NCI-H1694 treated with DMSO at 0.1 percent for 48 hours (cell line): ENCODE measurements at regions not wholly inside any gene's neighbourhood (a gene's known extent, or its start where the extent isn't known, plus 50 kb on each side); places are given as distances from the start of the nearest gene placed in this dataset.
"Not testable (repeated sequence)": the region's sequence is repeated elsewhere in the genome, so short reads cannot be mapped to it uniquely, and the experiment has no call there.

Source experiments
- DNase-seq: peaks from one replicate; lab custom pipeline; 2025; lab: John Stamatoyannopoulos, UW

- no peak for DNase-seq
These were observed 1462.1 kb downstream of the FSTL5 start for GRCh38 chr4:160701671-160702070.

- DNase-seq: no peak
These were observed 1454.8 kb downstream of the FSTL5 start for GRCh38 chr4:160709026-160709425.

GRCh38 chr4:160709546-160709945, 1454.3 kb downstream of the FSTL5 start:
- DNase-seq: no peak

GRCh38 chr4:160716551-160716950, 1447.2 kb downstream of the FSTL5 start:
- DNase-seq: no peak

- no peak for DNase-seq
These were observed 1446.0 kb downstream of the FSTL5 start for GRCh38 chr4:160717848-160718247.

GRCh38 chr4:160724063-160724462, 1439.7 kb downstream of the FSTL5 start:
- DNase-seq: no peak

- DNase-seq: no peak
These were observed 1418.7 kb downstream of the FSTL5 start for GRCh38 chr4:160745126-160745525.

- DNase-seq: not testable (repeated sequence)
These were observed 1417.2 kb downstream of the FSTL5 start for GRCh38 chr4:160746585-160746984.

GRCh38 chr4:160772668-160773067, 1391.1 kb downstream of the FSTL5 start:
- no peak for DNase-seq

GRCh38 chr4:160795216-160795615, 1368.6 kb downstream of the FSTL5 start:
- no peak for DNase-seq

GRCh38 chr4:160808174-160808573, 1355.6 kb downstream of the FSTL5 start:
- DNase-seq: no peak

- no peak for DNase-seq
These were observed 1354.2 kb downstream of the FSTL5 start for GRCh38 chr4:160809576-160809975.

GRCh38 chr4:160810424-160810823, 1353.4 kb downstream of the FSTL5 start:
- no peak for DNase-seq

GRCh38 chr4:160810941-160811340, 1352.9 kb downstream of the FSTL5 start:
- DNase-seq: no peak

GRCh38 chr4:160811956-160812355, 1351.8 kb downstream of the FSTL5 start:
- DNase-seq: no peak

- DNase-seq: no peak
These were observed 1349.1 kb downstream of the FSTL5 start for GRCh38 chr4:160814726-160815125.

- no peak for DNase-seq
These were observed 1345.2 kb downstream of the FSTL5 start for GRCh38 chr4:160818571-160818970.

- DNase-seq: no peak
These were observed 1344.0 kb downstream of the FSTL5 start for GRCh38 chr4:160819791-160820190.

GRCh38 chr4:160824481-160824880, 1339.3 kb downstream of the FSTL5 start:
- DNase-seq: no peak

GRCh38 chr4:160825644-160826338, 1338.0 kb downstream of the FSTL5 start:
- DNase-seq: no peak

GRCh38 chr4:160826339-160826679, 1337.5 kb downstream of the FSTL5 start:
- no peak for DNase-seq

- no peak for DNase-seq
These were observed 1332.5 kb downstream of the FSTL5 start for GRCh38 chr4:160831165-160831922.

- no peak for DNase-seq
These were observed 1328.0 kb downstream of the FSTL5 start for GRCh38 chr4:160835789-160836188.

GRCh38 chr4:160836431-160836830, 1327.4 kb downstream of the FSTL5 start:
- no peak for DNase-seq
